Esophagus muscularis mucosa (tissue), 3 donors: ENCODE measurements at regions not wholly inside any gene's neighbourhood (a gene's known extent, or its start where the extent isn't known, plus 50 kb on each side); places are given as distances from the start of the nearest gene placed in this dataset.

ENCODE experiments used
- CTCF ChIP-seq, 3 experiments: fragments of 200-600 bp in 2 of 3; fragments of 450-650 bp in 1 of 3; sonication (generic) in 2 of 3; IDR thresholded peaks; one replicate each; pipeline ENCODE4 v1.5.1; 2017 to 2019; ENCODE audit warnings: antibody characterized with exemption in 3 of 3, mild to moderate bottlenecking in 2 of 3, moderate library complexity in 1 of 3
- EP300 ChIP-seq: sonication (generic); formaldehyde crosslinking; IDR thresholded peaks from one replicate; pipeline ENCODE4 v1.6.1; 2017; ENCODE audit warnings: antibody characterized with exemption

DNA sequence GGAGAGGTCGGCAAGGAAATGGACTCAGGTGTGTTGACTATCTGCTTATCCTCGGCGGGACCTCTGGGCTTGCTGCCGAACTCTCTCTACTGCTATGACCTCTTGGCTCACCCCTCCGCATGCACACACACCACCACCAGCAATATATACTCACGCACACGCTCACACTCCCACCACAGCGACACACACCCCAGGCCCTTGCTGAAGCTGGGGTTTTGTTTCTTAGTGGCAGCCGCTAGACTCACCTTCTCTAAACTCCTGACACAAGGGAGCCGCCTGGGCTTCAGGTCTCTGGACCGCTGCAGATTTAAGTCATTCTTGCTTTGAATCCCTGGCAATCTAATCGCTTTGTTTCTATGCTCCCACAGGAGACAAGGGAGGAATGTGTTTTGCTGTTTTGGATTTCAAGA, 59.4 kb upstream of the BACH2 start:
- TF ChIP-seq EP300: no peak
- TF ChIP-seq CTCF (IDR thresholded peaks at IDR 0.05): no peak
